ENCODE measurements at regions not wholly inside any gene's neighbourhood (a gene's known extent, or its start where the extent isn't known, plus 50 kb on each side); places are given as distances from the start of the nearest gene placed in this dataset.

DNA sequence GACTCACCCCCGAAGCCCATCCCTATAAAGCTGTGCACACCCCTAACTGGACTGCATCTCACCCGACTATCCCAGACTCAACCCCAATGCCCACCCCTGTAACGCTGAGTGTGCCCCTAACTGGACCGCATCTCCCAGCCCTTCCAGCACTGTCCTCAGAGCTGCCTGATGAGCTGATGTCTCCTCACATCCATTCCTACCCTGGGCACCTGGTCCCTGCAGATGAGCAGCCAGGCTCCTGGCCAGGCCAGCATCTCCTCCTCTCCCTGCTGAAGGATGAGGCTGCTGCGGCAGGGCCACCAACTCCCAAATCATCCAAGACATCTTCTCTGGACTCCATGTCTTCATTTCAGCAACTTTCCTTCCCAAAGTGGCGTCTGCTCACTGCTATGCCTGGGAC is 332.1 kb downstream of the CTTN start:
- Mint-ChIP-seq H3K9me3 (no peaks in the 10 kb centered on the region), H3K27me3 (peaks cover 0 to 8% of the 10 kb centered on the region in 2 donors), H3K4me1 (no peaks in the 10 kb centered on the region), H3K27ac (no peak overlapping the region), H3K36me3 (no peaks in the 10 kb centered on the region), H3K4me3 (no peak overlapping the region)
- no peak for ATAC-seq (replicated peaks)
- no peak for DNase-seq

DNA sequence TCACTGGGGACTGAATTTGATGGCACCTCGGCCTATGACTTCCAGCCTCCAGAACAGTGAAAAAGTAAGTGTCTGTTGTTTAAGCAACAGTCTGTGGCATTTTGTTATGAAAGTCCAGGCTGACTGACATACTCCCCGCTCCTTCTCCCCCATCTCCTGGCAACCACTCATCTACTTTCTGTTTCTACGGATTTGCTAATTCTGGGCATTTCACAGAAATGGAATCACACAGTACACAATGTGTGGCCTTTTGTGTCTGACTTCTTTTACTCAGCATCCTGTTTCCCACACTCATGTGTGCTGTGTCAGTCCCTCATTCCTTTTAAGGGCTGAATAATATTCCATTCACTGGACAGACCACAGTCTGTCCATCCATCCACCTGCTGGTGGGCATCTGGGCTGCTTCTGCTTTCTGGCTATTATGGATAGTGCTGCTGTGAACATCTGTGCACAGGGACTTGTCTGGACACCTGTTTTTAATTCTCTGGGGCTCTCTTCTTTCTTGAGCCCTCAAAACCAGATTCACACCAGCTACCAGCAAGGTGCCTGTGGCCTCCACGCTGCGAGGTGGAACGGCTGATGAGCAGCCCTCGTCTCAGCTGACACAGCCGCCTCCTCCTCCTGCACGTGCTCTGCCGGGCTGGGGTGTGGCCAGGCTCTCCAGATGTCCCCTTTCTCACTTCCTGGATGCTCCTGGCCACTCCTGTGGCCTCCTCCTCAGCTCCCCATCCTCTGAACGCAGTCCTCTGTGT is 333.1 kb downstream of the CTTN start:
- peaks cover 0 to 4% of the 10 kb centered on the region in 2 donors for H3K27me3 Mint-ChIP-seq
- H3K27ac Mint-ChIP-seq: no peak overlapping the region
- ATAC-seq (replicated peaks) (peak in 1 of 2 donors; percentile 16), DNase-seq (no peak)
- no peaks in the 10 kb centered on the region for H3K36me3 Mint-ChIP-seq
- H3K9me3 Mint-ChIP-seq: no peaks in the 10 kb centered on the region
- no peak overlapping the region for H3K4me3 Mint-ChIP-seq
- H3K4me1 Mint-ChIP-seq: no peaks in the 10 kb centered on the region

DNA sequence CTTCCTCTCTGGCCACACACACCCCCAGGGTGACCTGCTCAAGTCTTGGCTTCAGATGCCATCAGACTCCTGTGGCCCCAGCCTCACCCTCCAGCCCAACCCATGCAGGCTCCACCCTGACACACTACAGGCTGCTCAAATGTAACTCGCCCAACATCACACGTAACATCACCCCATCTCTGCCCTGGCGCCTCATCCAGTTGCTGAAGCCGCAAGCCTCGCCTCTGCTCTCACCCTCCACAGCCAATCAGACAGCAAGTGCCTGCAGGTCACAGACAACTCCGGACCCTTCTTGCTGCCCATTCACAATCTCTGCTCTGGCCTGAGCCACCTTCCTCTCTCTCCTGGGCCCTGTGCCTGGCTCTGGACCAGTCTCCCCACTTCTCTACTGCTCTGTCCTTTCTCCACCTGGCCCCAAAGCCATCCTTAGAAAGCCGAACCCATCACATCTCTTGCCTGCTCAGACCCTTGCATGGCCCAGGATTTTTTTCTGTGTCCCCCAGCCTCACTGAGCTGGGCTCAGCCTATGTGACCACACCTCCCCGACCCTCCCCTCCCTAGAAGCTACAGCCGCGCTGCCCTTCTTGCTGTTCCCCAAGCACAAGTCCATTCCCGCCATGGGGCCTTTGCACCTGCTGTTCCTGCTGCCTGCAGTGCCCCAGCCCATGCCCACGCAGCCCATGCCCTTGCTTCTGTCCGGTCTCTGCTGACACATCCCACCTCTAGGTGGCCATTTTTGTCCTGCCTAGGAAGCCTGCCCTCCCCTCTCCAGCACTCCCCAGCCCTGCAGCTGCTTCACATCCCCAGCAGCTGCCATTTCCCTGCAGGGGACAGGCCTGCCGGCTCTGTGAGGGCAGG is 333.9 kb downstream of the CTTN start:
- Mint-ChIP-seq H3K4me3 (no peak overlapping the region), H3K9me3 (no peaks in the 10 kb centered on the region), H3K36me3 (no peaks in the 10 kb centered on the region), H3K27ac (no peak overlapping the region), H3K4me1 (no peaks in the 10 kb centered on the region), H3K27me3 (peaks cover 0 to 4% of the 10 kb centered on the region in 2 donors)
- no peak for ATAC-seq (replicated peaks)
- DNase-seq: no peak

DNA sequence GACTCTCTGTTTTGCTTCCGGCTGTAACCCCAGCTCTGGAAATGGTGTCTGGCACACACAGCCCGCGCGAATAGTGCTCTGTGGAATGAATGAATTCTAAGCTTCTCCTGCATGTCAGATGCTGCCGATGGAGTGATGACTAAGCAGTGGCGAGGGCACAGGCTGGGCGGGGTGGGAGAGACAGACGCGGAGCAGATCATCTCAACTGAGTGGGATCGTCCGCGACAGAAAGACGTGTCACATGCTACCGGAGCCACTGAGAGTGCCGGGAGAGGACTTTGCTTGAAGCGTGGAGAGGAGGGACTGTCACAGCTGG is 334.5 kb downstream of the CTTN start:
- H3K4me3 Mint-ChIP-seq: no peak overlapping the region
- DNase-seq: no peak
- ATAC-seq (replicated peaks): no peak
- H3K4me1 Mint-ChIP-seq: no peaks in the 10 kb centered on the region
- H3K36me3 Mint-ChIP-seq: no peaks in the 10 kb centered on the region
- no peak overlapping the region for H3K27ac Mint-ChIP-seq
- peaks cover 0 to 4% of the 10 kb centered on the region in 2 donors for H3K27me3 Mint-ChIP-seq
- H3K9me3 Mint-ChIP-seq: no peaks in the 10 kb centered on the region

DNA sequence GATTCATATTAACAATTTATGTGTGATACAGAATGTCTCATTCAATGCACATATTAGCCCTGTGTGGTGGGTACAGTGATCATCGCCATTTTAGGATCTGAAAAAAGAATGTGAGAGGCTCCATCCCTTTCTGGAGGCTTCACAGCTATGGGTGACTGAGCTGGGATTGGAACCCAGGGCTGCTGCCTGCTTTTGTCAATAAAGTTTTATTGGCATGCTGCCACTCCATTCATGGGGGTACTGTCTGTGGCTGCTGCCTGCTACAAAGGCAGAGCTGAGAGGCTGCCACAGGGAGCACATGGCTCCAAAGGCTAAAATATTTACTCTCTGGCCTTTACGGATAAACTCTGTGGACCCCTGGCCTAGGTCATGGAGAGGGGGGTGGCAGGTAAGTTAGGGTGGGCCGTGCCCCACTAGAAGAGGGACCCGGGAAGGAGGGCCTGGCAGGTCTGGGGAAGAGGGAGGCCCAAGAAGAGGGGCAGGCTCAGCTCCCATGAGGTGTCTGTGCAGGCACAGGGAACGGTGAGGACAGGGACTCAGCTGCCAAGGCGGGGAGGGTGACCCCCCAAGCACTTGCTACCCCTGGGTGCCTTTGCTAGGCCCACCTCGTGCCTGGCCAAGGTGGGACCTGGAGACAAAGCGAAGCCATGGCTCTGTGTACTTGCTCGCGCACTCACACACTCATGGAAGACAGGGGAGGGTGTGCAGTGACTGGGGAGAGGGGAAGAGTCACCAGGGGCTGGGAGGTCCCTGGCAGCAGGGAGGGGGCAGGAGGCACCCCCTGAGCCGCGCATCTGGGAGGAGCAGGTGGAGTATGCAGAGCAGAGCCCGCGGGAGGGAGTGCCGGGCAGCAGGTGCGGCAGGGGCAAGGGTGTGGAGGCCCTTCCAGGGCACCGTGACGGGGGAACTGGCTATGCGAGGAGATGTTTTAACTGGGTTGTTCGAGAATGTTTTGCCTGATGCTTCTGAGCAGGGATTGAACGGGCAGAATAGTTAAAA is 335.3 kb downstream of the CTTN start:
- Mint-ChIP-seq H3K4me3 (no peak overlapping the region), H3K4me1 (no peaks in the 10 kb centered on the region), H3K27me3 (peaks cover 0 to 4% of the 10 kb centered on the region in 2 donors), H3K36me3 (no peaks in the 10 kb centered on the region), H3K9me3 (no peaks in the 10 kb centered on the region), H3K27ac (no peak overlapping the region)
- no peak for ATAC-seq (replicated peaks)
- DNase-seq: no peak

DNA sequence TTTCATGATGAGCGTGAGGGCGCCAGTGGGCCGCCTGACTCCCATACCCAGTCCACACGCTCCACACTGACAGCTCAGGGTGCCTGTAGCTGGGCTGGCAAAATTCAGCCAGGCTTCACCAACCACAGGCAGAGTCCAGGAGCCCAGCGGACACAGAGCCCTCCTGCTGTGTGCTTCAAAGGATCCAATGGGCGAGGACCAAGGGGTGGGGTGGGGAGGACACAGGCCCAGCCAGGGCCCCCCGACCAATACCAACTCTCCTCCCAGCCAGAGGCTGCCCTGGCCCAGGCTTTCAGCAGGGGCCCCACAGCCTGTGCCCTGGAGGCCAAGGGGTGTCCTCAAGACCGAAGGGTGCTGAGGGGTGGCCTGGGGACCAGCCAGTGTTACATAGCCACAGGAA is 336.1 kb downstream of the CTTN start:
- DNase-seq: no peak
- no peak overlapping the region for H3K4me3 Mint-ChIP-seq
- no peak for ATAC-seq (replicated peaks)
- no peak overlapping the region for H3K27ac Mint-ChIP-seq
- no peaks in the 10 kb centered on the region for H3K36me3 Mint-ChIP-seq
- H3K27me3 Mint-ChIP-seq: peaks cover 0 to 4% of the 10 kb centered on the region in 2 donors
- H3K4me1 Mint-ChIP-seq: no peaks in the 10 kb centered on the region
- no peaks in the 10 kb centered on the region for H3K9me3 Mint-ChIP-seq

DNA sequence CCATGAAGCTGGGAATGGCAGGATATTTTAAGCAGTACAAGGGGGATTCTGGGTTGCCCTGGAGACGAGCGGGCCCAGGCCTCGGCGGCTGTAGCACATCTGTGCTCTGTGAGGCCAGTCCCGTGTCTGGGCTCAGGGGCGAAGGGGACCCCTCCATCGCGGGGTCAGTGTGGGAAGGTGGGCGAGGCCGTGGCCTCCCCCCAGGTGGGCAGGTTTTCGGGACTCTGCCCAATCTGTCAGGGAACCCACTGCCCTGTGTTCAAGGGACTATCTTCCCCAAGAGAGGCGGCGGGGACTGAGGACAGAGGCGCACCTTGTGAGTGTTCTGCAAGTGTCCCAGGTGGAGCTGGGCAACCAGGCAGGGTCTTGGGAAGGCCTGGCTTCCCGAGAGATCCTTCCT is 336.6 kb downstream of the CTTN start:
- no peak for DNase-seq
- Mint-ChIP-seq H3K4me1 (no peaks in the 10 kb centered on the region), H3K27ac (no peak overlapping the region), H3K36me3 (no peaks in the 10 kb centered on the region), H3K9me3 (no peaks in the 10 kb centered on the region), H3K27me3 (peaks cover 0 to 4% of the 10 kb centered on the region in 2 donors), H3K4me3 (no peak overlapping the region)
- ATAC-seq (replicated peaks): no peak

DNA sequence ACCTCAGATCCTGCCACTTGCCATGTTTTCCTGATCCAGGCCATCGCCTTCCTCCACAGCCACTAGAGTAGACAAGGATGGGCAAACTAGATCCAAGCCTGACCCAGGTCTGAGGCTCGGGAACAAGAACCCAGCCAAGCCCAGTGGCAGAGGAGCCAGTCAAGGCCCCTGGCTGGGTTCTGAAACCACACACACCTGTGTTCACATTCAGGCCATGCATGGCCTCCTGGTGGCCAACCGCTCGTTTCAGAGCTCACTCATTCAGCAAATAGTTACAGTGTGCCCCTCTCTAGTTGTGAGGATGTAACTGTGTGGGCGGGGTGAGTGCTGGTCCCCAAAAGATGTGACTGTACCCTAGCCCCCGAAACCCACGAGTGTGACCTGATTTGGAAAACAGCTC is 337.6 kb downstream of the CTTN start:
- Mint-ChIP-seq H3K36me3 (no peaks in the 10 kb centered on the region), H3K4me1 (no peaks in the 10 kb centered on the region), H3K4me3 (no peak overlapping the region), H3K9me3 (no peaks in the 10 kb centered on the region), H3K27ac (no peak overlapping the region), H3K27me3 (peaks cover 3 to 4% of the 10 kb centered on the region in 2 donors)
- DNase-seq (no peak), ATAC-seq (replicated peaks) (no peak)

DNA sequence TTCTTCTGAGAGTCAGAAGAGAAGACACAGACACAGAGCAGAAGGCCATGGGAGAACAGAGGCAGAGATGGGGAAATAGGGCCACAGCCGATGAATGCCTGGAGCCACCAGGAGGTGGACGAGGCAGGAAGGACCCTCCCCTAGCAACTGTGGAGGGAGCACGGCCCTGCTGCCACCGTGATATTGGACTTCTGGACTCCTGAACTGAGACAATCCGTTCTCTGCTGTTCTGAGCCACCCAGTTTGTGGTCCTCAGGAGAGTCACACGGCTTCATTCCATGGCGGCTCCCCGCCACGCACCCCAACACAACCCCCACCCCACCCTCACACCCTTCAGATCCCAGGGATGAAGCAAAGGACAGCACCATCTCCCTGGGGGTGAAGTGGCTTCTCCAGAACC is 338.1 kb downstream of the CTTN start:
- H3K9me3 Mint-ChIP-seq: no peaks in the 10 kb centered on the region
- no peak overlapping the region for H3K27ac Mint-ChIP-seq
- no peaks in the 10 kb centered on the region for H3K4me1 Mint-ChIP-seq
- peaks cover 4 to 8% of the 10 kb centered on the region in 2 donors for H3K27me3 Mint-ChIP-seq
- no peak overlapping the region for H3K4me3 Mint-ChIP-seq
- no peaks in the 10 kb centered on the region for H3K36me3 Mint-ChIP-seq
- no peak for DNase-seq
- ATAC-seq (replicated peaks): no peak

DNA sequence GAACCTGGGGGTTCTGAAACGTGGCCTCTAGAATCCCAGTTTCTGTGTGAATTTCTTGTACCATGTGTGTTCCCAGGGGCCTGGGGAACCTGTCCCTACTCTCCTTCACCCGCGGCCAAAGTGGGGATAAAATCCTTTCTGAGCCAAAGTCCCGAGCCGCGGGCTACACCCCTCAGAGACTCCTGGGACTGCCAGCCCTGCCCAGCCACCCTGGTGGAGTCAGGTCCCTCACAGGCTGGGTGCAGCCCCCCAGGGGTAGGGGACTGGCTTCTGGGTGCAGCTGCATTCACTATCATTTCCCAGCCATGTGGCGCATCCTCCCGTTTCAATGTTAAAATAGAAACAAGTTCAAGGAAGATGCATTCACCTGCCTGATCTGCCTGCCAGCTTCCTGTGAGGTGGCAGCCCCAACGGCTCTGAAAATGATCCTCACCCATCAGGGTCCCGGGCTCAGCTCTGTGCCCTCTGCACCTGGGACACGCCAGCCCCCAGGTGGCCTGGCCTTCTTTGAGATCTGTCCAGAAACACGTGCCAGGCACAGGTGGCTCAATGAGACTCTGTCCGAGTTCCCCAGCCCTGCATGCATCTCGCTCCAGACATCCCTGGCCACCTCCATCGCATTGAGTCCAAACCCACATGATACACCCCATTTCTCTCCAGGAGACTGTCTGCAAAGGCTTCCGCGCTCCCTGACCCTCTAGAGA is 338.8 kb downstream of the CTTN start:
- ATAC-seq (replicated peaks) (no peak), DNase-seq (no peak)
- Mint-ChIP-seq H3K4me3 (no peak overlapping the region), H3K27me3 (peaks cover 5 to 14% of the 10 kb centered on the region in 2 donors), H3K36me3 (no peaks in the 10 kb centered on the region), H3K9me3 (no peaks in the 10 kb centered on the region), H3K4me1 (no peaks in the 10 kb centered on the region), H3K27ac (no peak overlapping the region)

DNA sequence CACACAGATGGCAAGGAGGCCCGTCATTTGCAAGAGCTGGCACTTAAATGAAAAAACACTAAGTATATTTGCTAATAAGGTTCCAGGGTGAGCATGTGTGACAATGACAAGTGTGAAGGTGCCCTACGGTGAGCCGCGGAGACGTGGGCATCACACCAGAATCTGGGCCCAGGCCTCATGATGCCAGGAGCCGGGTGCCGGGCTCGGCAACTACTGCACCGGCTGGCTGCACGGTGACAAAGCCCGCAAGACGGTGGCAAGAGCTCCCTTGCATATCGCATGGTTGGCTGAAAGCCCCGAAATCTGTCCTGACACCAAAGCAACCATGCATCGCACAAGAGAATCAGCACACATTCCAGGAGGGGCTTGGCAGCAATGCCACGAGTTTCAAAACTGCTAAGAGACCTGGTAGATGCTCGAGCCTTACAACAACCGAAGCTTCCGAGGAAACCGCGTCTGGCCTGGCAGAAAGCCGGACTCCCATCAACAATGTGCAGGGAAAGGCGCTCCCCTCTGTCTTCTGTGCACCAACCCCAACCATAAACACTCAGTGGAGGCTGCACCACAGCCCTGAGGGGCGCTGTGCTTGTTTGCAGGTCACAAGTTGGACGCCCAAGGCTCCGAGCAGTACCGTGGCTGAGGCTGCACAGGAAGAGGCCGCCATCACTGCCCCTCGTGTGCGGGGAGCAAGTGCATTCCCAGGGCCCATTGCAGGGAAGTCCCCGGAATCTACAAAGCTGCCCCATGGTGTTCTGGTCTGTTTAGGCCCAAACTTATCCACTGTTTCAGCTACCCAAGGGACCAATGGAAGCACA is 339.7 kb downstream of the CTTN start:
- Mint-ChIP-seq H3K36me3 (no peaks in the 10 kb centered on the region), H3K4me1 (no peaks in the 10 kb centered on the region), H3K9me3 (no peaks in the 10 kb centered on the region), H3K27me3 (peaks cover 12 to 23% of the 10 kb centered on the region in 2 donors), H3K4me3 (no peak overlapping the region), H3K27ac (no peak overlapping the region)
- ATAC-seq (replicated peaks): no peak
- DNase-seq: no peak

DNA sequence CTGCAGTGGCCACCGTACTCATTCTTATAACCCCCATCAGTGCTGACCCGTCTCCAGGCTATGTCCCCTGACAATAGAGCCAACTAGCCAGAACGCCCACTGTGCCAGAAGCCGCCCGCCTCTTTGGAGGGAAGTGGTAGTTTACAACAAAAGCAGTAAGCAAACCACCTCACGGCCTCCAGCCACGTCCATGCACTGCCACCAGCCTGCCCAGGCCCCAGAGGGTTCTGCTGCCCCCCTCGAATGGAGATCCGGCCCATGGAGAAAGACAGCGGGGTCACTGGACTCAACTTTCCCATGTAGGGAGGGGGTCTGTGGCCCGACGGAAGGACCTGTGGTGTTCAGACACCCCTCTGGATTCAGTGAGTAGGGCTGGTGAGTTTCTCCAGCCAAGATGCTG is 340.3 kb downstream of the CTTN start:
- Mint-ChIP-seq H3K36me3 (no peaks in the 10 kb centered on the region), H3K27ac (no peak overlapping the region), H3K9me3 (no peaks in the 10 kb centered on the region), H3K4me3 (no peak overlapping the region), H3K27me3 (peaks cover 13 to 27% of the 10 kb centered on the region in 2 donors), H3K4me1 (no peaks in the 10 kb centered on the region)
- ATAC-seq (replicated peaks) (no peak), DNase-seq (no peak)

DNA sequence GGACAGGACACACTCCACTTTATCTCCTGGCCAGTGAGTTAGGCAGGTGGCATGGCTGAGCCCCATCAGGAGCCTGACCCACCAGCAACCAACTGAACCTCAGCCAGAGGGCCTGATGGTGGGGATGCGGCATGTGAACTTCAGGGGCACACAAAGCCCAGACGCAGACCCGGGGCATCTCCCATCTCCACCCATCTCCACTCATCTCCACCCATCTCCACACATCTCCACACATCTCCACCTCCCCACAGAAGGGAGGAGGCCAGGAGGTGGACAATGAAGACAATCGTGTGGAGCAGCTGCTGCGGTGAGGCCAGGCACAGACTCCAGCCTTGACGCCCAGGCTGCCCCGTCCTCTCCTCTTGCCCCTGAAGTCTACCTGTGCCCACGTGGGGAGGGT is 340.8 kb downstream of the CTTN start:
- peaks cover 16 to 30% of the 10 kb centered on the region in 2 donors for H3K27me3 Mint-ChIP-seq
- DNase-seq (no peak), ATAC-seq (replicated peaks) (no peak)
- H3K4me3 Mint-ChIP-seq: no peak overlapping the region
- H3K9me3 Mint-ChIP-seq: no peaks in the 10 kb centered on the region
- no peak overlapping the region for H3K27ac Mint-ChIP-seq
- H3K4me1 Mint-ChIP-seq: no peaks in the 10 kb centered on the region
- no peaks in the 10 kb centered on the region for H3K36me3 Mint-ChIP-seq

All from stimulated activated naive B cell treated with anti-CD40 and anti-IgM and Interleukin-4, amounts not matched to agents 10 μg/mL and 1 μg/mL and 100 μg/mL, for 72 hours (primary cell).